ENCODE measurements at regions not wholly inside any gene's neighbourhood (a gene's known extent, or its start where the extent isn't known, plus 50 kb on each side); places are given as distances from the start of the nearest gene placed in this dataset.

GRCh38 chr4:81531410-81531809 lies 59.7 kb upstream of the RASGEF1B start:
- H3K9me3 Mint-ChIP-seq (ENCODE audit: unreplicated experiment): peaks cover 2% of the 10 kb centered on the region
- DNase-seq: no peak
- H3K36me3 Mint-ChIP-seq (ENCODE audit: unreplicated experiment): no peaks in the 10 kb centered on the region
- no peak overlapping the region for H3K27ac Mint-ChIP-seq (ENCODE audit: unreplicated experiment)
- no peaks in the 10 kb centered on the region for H3K4me1 Mint-ChIP-seq (ENCODE audit: low read depth, unreplicated experiment)
- H3K27me3 Mint-ChIP-seq (ENCODE audit: unreplicated experiment): no peaks in the 10 kb centered on the region
- no peak overlapping the region for H3K4me3 Mint-ChIP-seq (ENCODE audit: unreplicated experiment)
- TF ChIP-seq CTCF (IDR thresholded peaks at IDR 0.05; ENCODE audit: partially characterized antibody, unreplicated experiment): no peak

GRCh38 chr4:81528979-81529378 lies 57.3 kb upstream of the RASGEF1B start:
- H3K36me3 Mint-ChIP-seq (ENCODE audit: unreplicated experiment): no peaks in the 10 kb centered on the region
- H3K27me3 Mint-ChIP-seq (ENCODE audit: unreplicated experiment): no peaks in the 10 kb centered on the region
- TF ChIP-seq CTCF (IDR thresholded peaks at IDR 0.05; ENCODE audit: partially characterized antibody, unreplicated experiment): no peak
- peaks cover 2% of the 10 kb centered on the region for H3K9me3 Mint-ChIP-seq (ENCODE audit: unreplicated experiment)
- no peak overlapping the region for H3K4me3 Mint-ChIP-seq (ENCODE audit: unreplicated experiment)
- no peak for DNase-seq
- H3K4me1 Mint-ChIP-seq (ENCODE audit: low read depth, unreplicated experiment): peaks cover 5% of the 10 kb centered on the region
- no peak overlapping the region for H3K27ac Mint-ChIP-seq (ENCODE audit: unreplicated experiment)

- TF ChIP-seq CTCF (IDR thresholded peaks at IDR 0.05; ENCODE audit: partially characterized antibody, unreplicated experiment): no peak
- Mint-ChIP-seq H3K4me1 (ENCODE audit: low read depth, unreplicated experiment) (peaks cover 5% of the 10 kb centered on the region), H3K36me3 (ENCODE audit: unreplicated experiment) (no peaks in the 10 kb centered on the region), H3K9me3 (ENCODE audit: unreplicated experiment) (peaks cover 2% of the 10 kb centered on the region), H3K4me3 (ENCODE audit: unreplicated experiment) (no peak overlapping the region), H3K27me3 (ENCODE audit: unreplicated experiment) (no peaks in the 10 kb centered on the region), H3K27ac (ENCODE audit: unreplicated experiment) (no peak overlapping the region)
- DNase-seq: no peak
Measured at GRCh38 chr4:81528200-81528599, 56.5 kb upstream of the RASGEF1B start.

GRCh38 chr4:81527709-81528108 lies 56.0 kb upstream of the RASGEF1B start:
- H3K4me3 Mint-ChIP-seq (ENCODE audit: unreplicated experiment): no peak overlapping the region
- no peak for DNase-seq
- peaks cover 7% of the 10 kb centered on the region for H3K4me1 Mint-ChIP-seq (ENCODE audit: low read depth, unreplicated experiment)
- TF ChIP-seq CTCF (IDR thresholded peaks at IDR 0.05; ENCODE audit: partially characterized antibody, unreplicated experiment): no peak
- H3K27me3 Mint-ChIP-seq (ENCODE audit: unreplicated experiment): no peaks in the 10 kb centered on the region
- no peak overlapping the region for H3K27ac Mint-ChIP-seq (ENCODE audit: unreplicated experiment)
- H3K9me3 Mint-ChIP-seq (ENCODE audit: unreplicated experiment): peaks cover 2% of the 10 kb centered on the region
- no peaks in the 10 kb centered on the region for H3K36me3 Mint-ChIP-seq (ENCODE audit: unreplicated experiment)

GRCh38 chr4:81527115-81527514 lies 55.4 kb upstream of the RASGEF1B start:
- Mint-ChIP-seq H3K36me3 (ENCODE audit: unreplicated experiment) (no peaks in the 10 kb centered on the region), H3K27me3 (ENCODE audit: unreplicated experiment) (no peaks in the 10 kb centered on the region), H3K4me3 (ENCODE audit: unreplicated experiment) (no peak overlapping the region), H3K27ac (ENCODE audit: unreplicated experiment) (no peak overlapping the region), H3K9me3 (ENCODE audit: unreplicated experiment) (peaks cover 2% of the 10 kb centered on the region), H3K4me1 (ENCODE audit: low read depth, unreplicated experiment) (peaks cover 11% of the 10 kb centered on the region)
- DNase-seq: no peak
- TF ChIP-seq CTCF (IDR thresholded peaks at IDR 0.05; ENCODE audit: partially characterized antibody, unreplicated experiment): no peak
